ENCODE measurements at regions not wholly inside any gene's neighbourhood (a gene's known extent, or its start where the extent isn't known, plus 50 kb on each side); places are given as distances from the start of the nearest gene placed in this dataset.

- no peak for TF ChIP-seq EZH2 (IDR thresholded peaks at IDR 0.05; ENCODE audit: low read depth)
- no peak for TF ChIP-seq CTCF (conservative IDR thresholded peaks at IDR 0.05)
Measured at GRCh38 chr10:44060221-44060620, 324.7 kb downstream of the CXCL12 start.

Measured in PC-9 (cell line).